Esophagus squamous epithelium (tissue), 5 donors: ENCODE measurements at regions not wholly inside any gene's neighbourhood (a gene's known extent, or its start where the extent isn't known, plus 50 kb on each side); places are given as distances from the start of the nearest gene placed in this dataset.

Experiments
- DNase-seq: peaks from one replicate; lab custom pipeline; 2025; lab: John Stamatoyannopoulos, UW
- H3K27ac ChIP-seq, 4 donors: fragments of 200-600 bp; sonication (generic); one replicate each; pipeline ENCODE4 v1.5.1; 2016 to 2019; ENCODE audit warnings: mild to moderate bottlenecking in 1 of 4
- H3K27me3 ChIP-seq, 4 donors: fragments of 200-600 bp; sonication (generic); 1 replicate in 3 of 4; 2 replicates in 1 of 4; pipeline versions ENCODE4 v1.5.1 to v1.6.0; 2017 to 2021; ENCODE audit warnings: antibody characterized with exemption in 1 of 4
- H3K36me3 ChIP-seq, 3 donors: fragments of 200-600 bp; sonication (generic); one replicate each; pipeline ENCODE4 v1.5.1; 2016 to 2019
- H3K4me1 ChIP-seq, 3 donors: fragments of 200-600 bp; sonication (generic); one replicate each; pipeline ENCODE4 v1.5.1; 2017 to 2019
- H3K4me3 ChIP-seq, 4 donors: fragments of 200-600 bp; sonication (generic); 1 replicate in 3 of 4; 2 replicates in 1 of 4; pipeline ENCODE4 v1.5.1; 2016 to 2019; ENCODE audit warnings: mild to moderate bottlenecking in 2 of 4, moderate library complexity in 1 of 4
- H3K9me3 ChIP-seq, 3 donors: fragments of 200-600 bp; sonication (generic); one replicate each; pipeline ENCODE4 v1.5.1; 2016 to 2019
- CTCF ChIP-seq, 6 experiments: fragments of 450-650 bp in 4 of 6; fragments of 200-600 bp in 2 of 6; sonication (generic) in 2 of 6; IDR thresholded peaks; one replicate each; pipeline ENCODE4 v1.5.1; 2016 to 2019; ENCODE audit warnings: antibody characterized with exemption in 6 of 6, mild to moderate bottlenecking in 4 of 6, moderate library complexity in 4 of 6
- POLR2A ChIP-seq, 4 donors: fragments of 450-650 bp; IDR thresholded peaks; one replicate each; pipeline ENCODE4 v1.6.1; 2017; ENCODE audit warnings: antibody characterized with exemption in 4 of 4, mild to moderate bottlenecking in 4 of 4, moderate library complexity in 3 of 4
- WGBS, 2 donors: methylation state at CpG; one replicate each; pipeline ENCODE4 v1.1.5; 2018; 5-methylcytosine and 5-hydroxymethylcytosine counted together
- intact Hi-C: fragments of 100-400 bp; cut with DNase I; formaldehyde crosslinking; loops from one replicate; pipeline ENCODE4 v1.15.0; 2022
- donor health status: DM: yes; HTN: yes; CAD: no.

DNA sequence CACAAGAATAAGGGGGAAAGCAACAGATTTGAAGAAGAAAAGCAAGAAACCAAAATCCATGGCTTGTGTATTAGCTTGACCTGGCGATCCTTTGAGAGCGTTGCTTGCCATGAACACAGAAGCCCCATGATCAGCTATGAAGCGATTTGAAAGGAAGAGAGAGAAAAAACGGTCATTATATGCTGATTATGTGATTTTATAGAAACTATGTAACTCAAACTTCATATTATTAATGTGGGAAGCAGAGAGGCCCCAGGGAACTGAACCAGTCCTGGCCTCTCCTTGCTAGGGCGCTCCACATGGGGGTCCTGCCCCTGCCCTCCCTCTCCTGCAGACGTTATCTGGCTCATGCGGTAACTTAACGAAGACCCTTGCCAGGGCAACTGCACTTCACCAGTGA is 306.1 kb upstream of the ADARB2 start:
- intact Hi-C loops = no loop called here
- TF ChIP-seq CTCF (IDR thresholded peaks at IDR 0.05) (no peak), POLR2A (IDR thresholded peaks at IDR 0.05) (no peak)
- WGBS, 2 donors = 74 to 78% methylated on average over 8 of the region's 8 CpGs

GRCh38 chr10:2038036-2038435 is 300.7 kb upstream of the ADARB2 start:
- DNase-seq = no peak
- 77 to 81% methylated on average over 2 of the region's 2 CpGs for WGBS, 2 donors
- intact Hi-C loops = no loop called here
- Histone ChIP-seq H3K4me1 (no peaks in the 10 kb centered on the region), H3K27me3 (no peaks in the 10 kb centered on the region), H3K4me3 (no peak overlapping the region), H3K36me3 (no peaks in the 10 kb centered on the region), H3K27ac (no peak overlapping the region), H3K9me3 (no peaks in the 10 kb centered on the region)
- TF ChIP-seq POLR2A (IDR thresholded peaks at IDR 0.05) = no peak
- no peak for TF ChIP-seq CTCF (IDR thresholded peaks at IDR 0.05)

More for the DNA sequence above, 306.1 kb upstream of the ADARB2 start:
- H3K4me1 ChIP-seq = no peaks in the 10 kb centered on the region
- H3K36me3 ChIP-seq = no peaks in the 10 kb centered on the region
- no peak overlapping the region for H3K4me3 ChIP-seq
- H3K27ac ChIP-seq = no peak overlapping the region
- no peak for DNase-seq
- H3K9me3 ChIP-seq = no peaks in the 10 kb centered on the region
- H3K27me3 ChIP-seq = no peaks in the 10 kb centered on the region

DNA sequence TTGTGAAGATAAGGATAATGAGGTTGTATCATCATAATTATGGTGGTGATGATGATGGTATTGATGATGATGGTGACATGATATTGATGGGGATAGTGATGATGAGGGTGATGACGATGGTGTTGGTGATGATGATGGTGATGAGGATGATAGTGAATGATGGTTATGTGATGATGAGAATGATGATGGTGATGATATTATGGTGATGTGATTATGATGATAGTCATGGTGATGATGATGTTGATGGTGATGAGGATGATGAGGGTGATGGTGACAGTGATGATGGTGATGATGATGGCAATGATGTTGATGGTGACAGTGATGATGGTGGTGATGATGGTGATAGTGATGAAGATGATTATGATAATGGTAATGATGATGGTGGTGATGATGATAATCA is 299.9 kb upstream of the ADARB2 start:
- DNase-seq = no peak
- Histone ChIP-seq H3K27ac (no peak overlapping the region), H3K36me3 (no peaks in the 10 kb centered on the region), H3K27me3 (no peaks in the 10 kb centered on the region), H3K4me3 (no peak overlapping the region), H3K9me3 (no peaks in the 10 kb centered on the region), H3K4me1 (no peaks in the 10 kb centered on the region)
- intact Hi-C loops = no loop called here
- 85 to 90% methylated on average over 1 of the region's 1 CpG for WGBS, 2 donors
- TF ChIP-seq CTCF (IDR thresholded peaks at IDR 0.05) (no peak), POLR2A (IDR thresholded peaks at IDR 0.05) (no peak)

GRCh38 chr10:2036209-2036608 is 298.9 kb upstream of the ADARB2 start:
- Histone ChIP-seq H3K4me3 (no peak overlapping the region), H3K4me1 (no peaks in the 10 kb centered on the region), H3K9me3 (no peaks in the 10 kb centered on the region), H3K36me3 (no peaks in the 10 kb centered on the region), H3K27ac (no peak overlapping the region), H3K27me3 (no peaks in the 10 kb centered on the region)
- no peak for DNase-seq
- TF ChIP-seq CTCF (IDR thresholded peaks at IDR 0.05) (no peak), POLR2A (IDR thresholded peaks at IDR 0.05) (no peak)
- intact Hi-C loops = no loop called here

- no peak for DNase-seq
- Histone ChIP-seq H3K9me3 (no peaks in the 10 kb centered on the region), H3K27ac (no peak overlapping the region), H3K27me3 (no peaks in the 10 kb centered on the region), H3K4me3 (no peak overlapping the region), H3K36me3 (no peaks in the 10 kb centered on the region), H3K4me1 (no peaks in the 10 kb centered on the region)
- WGBS, 2 donors = 61% methylated on average over 1 of the region's 1 CpG
- intact Hi-C loops = no loop called here
- no peak for TF ChIP-seq CTCF (IDR thresholded peaks at IDR 0.05)
- no peak for TF ChIP-seq POLR2A (IDR thresholded peaks at IDR 0.05)
These were observed 292.7 kb upstream of the ADARB2 start for GRCh38 chr10:2030046-2030445.
